NOMO-1 treated with dmso at 0.1 percent for 144 hours (cell line): ENCODE measurements at regions not wholly inside any gene's neighbourhood (a gene's known extent, or its start where the extent isn't known, plus 50 kb on each side); places are given as distances from the start of the nearest gene placed in this dataset.
A peak's percentile ranks its signal among the peaks of the same experiment; 100 is the strongest.

Source experiments
- DNase-seq: peaks from one replicate; lab custom pipeline; 2025; ENCODE audit not compliant: unreplicated experiment; lab: John Stamatoyannopoulos, UW

- DNase-seq: no peak
These were observed 124.0 kb upstream of the UNC5C start for GRCh38 chr4:95672811-95673210.

- no peak for DNase-seq
These were observed 111.9 kb upstream of the UNC5C start for GRCh38 chr4:95660719-95661118.

- no peak for DNase-seq
These were observed 103.1 kb upstream of the UNC5C start for GRCh38 chr4:95651891-95652290.

GRCh38 chr4:95644417-95644816 lies 95.6 kb upstream of the UNC5C start:
- no peak for DNase-seq

GRCh38 chr4:95643627-95644026 lies 94.9 kb upstream of the UNC5C start:
- DNase-seq: no peak

- no peak for DNase-seq
These were observed 92.8 kb upstream of the UNC5C start for GRCh38 chr4:95641571-95641970.

- DNase-seq: no peak
These were observed 91.5 kb upstream of the UNC5C start for GRCh38 chr4:95640311-95640710.

- peak; percentile 1 for DNase-seq
These were observed 90.2 kb upstream of the UNC5C start for GRCh38 chr4:95638920-95639501.

GRCh38 chr4:95637043-95637600 lies 88.3 kb upstream of the UNC5C start:
- DNase-seq: no peak

GRCh38 chr4:95636061-95636460 lies 87.3 kb upstream of the UNC5C start:
- no peak for DNase-seq

- DNase-seq: no peak
These were observed 78.9 kb upstream of the UNC5C start for GRCh38 chr4:95627709-95628108.

GRCh38 chr4:95627024-95627605 lies 78.3 kb upstream of the UNC5C start:
- no peak for DNase-seq

GRCh38 chr4:95625020-95625419 lies 76.2 kb upstream of the UNC5C start:
- DNase-seq: no peak

- DNase-seq: no peak
These were observed 71.0 kb upstream of the UNC5C start for GRCh38 chr4:95619525-95620443.

GRCh38 chr4:95614684-95615205 lies 66.0 kb upstream of the UNC5C start:
- no peak for DNase-seq

GRCh38 chr4:95610061-95610569 lies 61.3 kb upstream of the UNC5C start:
- DNase-seq: no peak

GRCh38 chr4:95606739-95607138 lies 58.0 kb upstream of the UNC5C start:
- no peak for DNase-seq

- no peak for DNase-seq
These were observed 54.6 kb upstream of the UNC5C start for GRCh38 chr4:95603393-95603792.

GRCh38 chr4:95602872-95603271 lies 54.1 kb upstream of the UNC5C start:
- no peak for DNase-seq

GRCh38 chr4:95601356-95601755 lies 52.6 kb upstream of the UNC5C start:
- DNase-seq: no peak

- DNase-seq: peak; percentile 7
These were observed 51.1 kb upstream of the UNC5C start for GRCh38 chr4:95599777-95600400.
